Endothelial cell of umbilical vein (primary cell): ENCODE measurements at regions not wholly inside any gene's neighbourhood (a gene's known extent, or its start where the extent isn't known, plus 50 kb on each side); places are given as distances from the start of the nearest gene placed in this dataset.

ENCODE experiments used
- CTCF ChIP-seq, 2 donors: IDR thresholded peaks; 1 replicate in 1 of 2; 2 replicates in 1 of 2; pipeline ENCODE4 v1.5.1; 2011; ENCODE audit warnings: low read length in 2 of 2, mild to moderate bottlenecking in 2 of 2, moderate library complexity in 2 of 2, control low read depth in 1 of 2, inconsistent platforms in 1 of 2, low read depth in 1 of 2; ENCODE audit not compliant: insufficient read depth in 1 of 2; ENCODE audit errors: extremely low read depth in 1 of 2
- EZH2 ChIP-seq: IDR thresholded peaks from 2 replicates; pipeline ENCODE4 v1.6.1; 2012; ENCODE audit warnings: borderline replicate concordance, low read depth, mild to moderate bottlenecking, moderate library complexity, low read length, inconsistent platforms; ENCODE audit not compliant: severe bottlenecking
- FOS ChIP-seq: IDR thresholded peaks from 2 replicates; pipeline ENCODE4 v1.6.1; 2011; ENCODE audit warnings: mild to moderate bottlenecking, low read length, moderate library complexity, borderline replicate concordance; ENCODE audit not compliant: insufficient read depth
- GATA2 ChIP-seq: IDR thresholded peaks from 2 replicates; pipeline ENCODE4 v1.7.0; 2011; ENCODE audit warnings: low read depth, mild to moderate bottlenecking, moderate library complexity, mixed read lengths, low read length; ENCODE audit not compliant: insufficient read length, insufficient read depth
- JUN ChIP-seq: IDR thresholded peaks from 2 replicates; pipeline ENCODE4 v1.6.1; 2011; ENCODE audit warnings: borderline replicate concordance, low read depth; ENCODE audit not compliant: insufficient read length, insufficient read depth
- MYC ChIP-seq: IDR thresholded peaks from one replicate; pipeline ENCODE4 v1.6.1; 2011; ENCODE audit warnings: mild to moderate bottlenecking, low read depth, low read length
- POLR2A ChIP-seq: IDR thresholded peaks from 2 replicates; pipeline ENCODE4 v1.6.1; 2012; ENCODE audit warnings: low read depth, mild to moderate bottlenecking, control low read depth, low read length
- POLR2AphosphoS5 ChIP-seq: IDR thresholded peaks from 2 replicates; pipeline ENCODE4 v1.6.1; 2012; ENCODE audit warnings: low read depth, mild to moderate bottlenecking, control low read depth, low read length, moderate library complexity; ENCODE audit not compliant: insufficient read depth
- TF ChIP-seq, protein P1 (sequence below): IDR thresholded peaks from 2 replicates; pipeline ENCODE4 v1.6.1; 2011; ENCODE audit not compliant: insufficient read depth, insufficient read length

DNA sequence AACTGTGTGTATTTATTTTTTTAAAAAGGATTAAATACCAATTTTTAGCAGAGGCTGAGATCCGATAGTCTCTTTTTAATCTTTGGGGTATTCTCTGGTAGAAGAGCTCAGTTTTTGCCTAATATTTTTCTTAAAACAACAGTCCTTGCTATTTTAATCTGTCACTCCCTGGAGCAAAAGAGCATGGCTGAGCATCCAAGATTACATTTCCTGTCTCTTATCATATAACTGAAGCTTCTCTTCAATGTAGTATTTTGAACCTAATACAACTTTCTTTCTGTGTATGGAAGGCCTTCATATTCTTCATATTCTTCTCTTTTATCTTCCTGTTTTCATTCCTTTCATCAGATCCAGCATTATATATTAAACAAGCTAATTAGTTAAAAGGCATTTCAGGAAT lies 293.7 kb downstream of the NSUN3 start:
- no peak for TF ChIP-seq CTCF (IDR thresholded peaks at IDR 0.05; ENCODE audit: extremely low read depth in 1 of 2, insufficient read depth in 1 of 2, low read depth in 1 of 2, low read length in 2 of 2)
- TF ChIP-seq FOS, result no peak
- TF ChIP-seq POLR2A, result no peak
- TF ChIP-seq POLR2AphosphoS5, result no peak
- no peak for TF ChIP-seq EZH2
- TF ChIP-seq, protein P1, sequence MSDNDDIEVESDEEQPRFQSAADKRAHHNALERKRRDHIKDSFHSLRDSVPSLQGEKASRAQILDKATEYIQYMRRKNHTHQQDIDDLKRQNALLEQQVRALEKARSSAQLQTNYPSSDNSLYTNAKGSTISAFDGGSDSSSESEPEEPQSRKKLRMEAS, result no peak
- no peak for TF ChIP-seq JUN
- no peak for TF ChIP-seq MYC
- no peak for TF ChIP-seq GATA2
